Calu3 (cell line): ENCODE measurements at regions not wholly inside any gene's neighbourhood (a gene's known extent, or its start where the extent isn't known, plus 50 kb on each side); places are given as distances from the start of the nearest gene placed in this dataset.

Experiments used
- BruUV-seq: library from RNA; stranded (reverse); fragments of 400-500 nt; replicated peaks from 2 replicates; lab custom pipeline; 2021; lab: Mats Ljungman, UMichigan
- CTCF ChIA-PET: fragments of 300-600 bp; sonication (Branson Sonifier 250); formaldehyde crosslinking; loops from one replicate; lab custom pipeline; 2022; ENCODE audit warnings: antibody characterized with exemption; lab: Charles Lee
- DNase-seq: peaks from one replicate; pipeline ENCODE4 v3.0.0; 2022
- H3K27ac Mint-ChIP-seq: one replicate; pipeline ENCODE4 v1.8.0; 2022; ENCODE audit warnings: mixed read lengths; ENCODE audit not compliant: unreplicated experiment
- H3K27me3 Mint-ChIP-seq: one replicate; pipeline ENCODE4 v1.8.0; 2022; ENCODE audit warnings: mixed read lengths; ENCODE audit not compliant: unreplicated experiment
- H3K36me3 Mint-ChIP-seq: one replicate; pipeline ENCODE4 v1.8.0; 2022; ENCODE audit warnings: mild to moderate bottlenecking, moderate library complexity, mixed read lengths; ENCODE audit not compliant: insufficient read depth, unreplicated experiment
- H3K4me1 Mint-ChIP-seq: one replicate; pipeline ENCODE4 v1.8.0; 2022; ENCODE audit warnings: mild to moderate bottlenecking, low read depth, mixed read lengths; ENCODE audit not compliant: unreplicated experiment
- H3K4me3 Mint-ChIP-seq: one replicate; pipeline ENCODE4 v1.8.0; 2022; ENCODE audit warnings: mild to moderate bottlenecking, low read depth, moderate library complexity, mixed read lengths; ENCODE audit not compliant: unreplicated experiment
- H3K9me3 Mint-ChIP-seq: one replicate; pipeline ENCODE4 v1.8.0; 2022; ENCODE audit warnings: low read depth, mixed read lengths; ENCODE audit not compliant: unreplicated experiment
- CTCF ChIP-seq: fragments of 200-600 bp; IDR thresholded peaks from one replicate; pipeline ENCODE4 v1.8.0; 2022; ENCODE audit warnings: antibody characterized with exemption; ENCODE audit not compliant: unreplicated experiment
- intact Hi-C: fragments of 100-400 bp; cut with micrococcal nuclease; formaldehyde crosslinking; loops from one replicate; pipeline ENCODE4 v1.10.0; 2022; ENCODE audit not compliant: unreplicated experiment

GRCh38 chr6:29227235-29227634 is 56.5 kb downstream of the OR2J2 start:
- no peak for TF ChIP-seq CTCF
- no peaks in the 10 kb centered on the region for H3K4me1 Mint-ChIP-seq
- intact Hi-C loops, result loop anchor here (10.0 kb wide), 1 partner anchor 392 kb away; no protein-coding TSS in a partner anchor
- H3K9me3 Mint-ChIP-seq, result peaks cover 12% of the 10 kb centered on the region
- H3K27me3 Mint-ChIP-seq, result peaks cover 15% of the 10 kb centered on the region
- H3K36me3 Mint-ChIP-seq, result no peaks in the 10 kb centered on the region
- no peak for DNase-seq
- no peak overlapping the region for H3K27ac Mint-ChIP-seq
- H3K4me3 Mint-ChIP-seq, result no peak overlapping the region
- CTCF ChIA-PET, result no interaction called here
- no TSS peak for BruUV-seq

GRCh38 chr6:29230666-29231065 is 60.0 kb downstream of the OR2J2 start:
- no peak for DNase-seq
- TF ChIP-seq CTCF, result no peak
- Mint-ChIP-seq H3K36me3 (no peaks in the 10 kb centered on the region), H3K27me3 (peaks cover 12% of the 10 kb centered on the region), H3K4me1 (no peaks in the 10 kb centered on the region), H3K27ac (no peak overlapping the region), H3K4me3 (no peak overlapping the region), H3K9me3 (peaks cover 12% of the 10 kb centered on the region)
- CTCF ChIA-PET, result no interaction called here
- BruUV-seq, result no TSS peak
- intact Hi-C loops, result no loop called here

- Mint-ChIP-seq H3K4me3 (no peak overlapping the region), H3K27ac (no peak overlapping the region), H3K9me3 (peaks cover 15% of the 10 kb centered on the region), H3K4me1 (no peaks in the 10 kb centered on the region), H3K36me3 (no peaks in the 10 kb centered on the region), H3K27me3 (no peaks in the 10 kb centered on the region)
- TF ChIP-seq CTCF, result no peak
- DNase-seq, result no peak
- intact Hi-C loops, result no loop called here
- CTCF ChIA-PET, result no interaction called here
- BruUV-seq, result no TSS peak
Measured at GRCh38 chr6:29232725-29233124, 62.0 kb downstream of the OR2J2 start.

- no TSS peak for BruUV-seq
- Mint-ChIP-seq H3K9me3 (peaks cover 13% of the 10 kb centered on the region), H3K4me1 (no peaks in the 10 kb centered on the region), H3K36me3 (no peaks in the 10 kb centered on the region), H3K27me3 (no peaks in the 10 kb centered on the region), H3K4me3 (no peak overlapping the region), H3K27ac (no peak overlapping the region)
- CTCF ChIA-PET, result no interaction called here
- DNase-seq, result no peak
- TF ChIP-seq CTCF, result no peak
- intact Hi-C loops, result no loop called here
Measured at GRCh38 chr6:29236060-29236459, 65.4 kb downstream of the OR2J2 start.
